GM23338 (cell line): ENCODE measurements at regions not wholly inside any gene's neighbourhood (a gene's known extent, or its start where the extent isn't known, plus 50 kb on each side); places are given as distances from the start of the nearest gene placed in this dataset.

Experiments
- ATAC-seq: fragments of 200-7000 bp; cut with Tn5 transposase; 3 replicates; pipeline ENCODE4 v1.9.1; 2020
- DNase-seq: peaks from one replicate; pipeline ENCODE4 v3.0.0-alpha.2; 2015; ENCODE audit warnings: low spot score
- H2AFZ ChIP-seq: fragments of 200-600 bp; sonication (generic); 2 replicates; pipeline ENCODE4 v1.8.0; 2016; ENCODE audit warnings: antibody characterized with exemption, mild to moderate bottlenecking, moderate library complexity
- H3F3A ChIP-seq: fragments of 200-600 bp; sonication (generic); replicated peaks from 2 replicates; pipeline ENCODE4 v1.8.0; 2017; ENCODE audit warnings: antibody characterized with exemption, mixed run types, low read depth
- H3K27ac ChIP-seq: fragments of 200-600 bp; sonication (generic); 2 replicates; pipeline ENCODE4 v1.6.1; 2016; ENCODE audit warnings: low read depth
- H3K27me3 ChIP-seq: fragments of 200-600 bp; sonication (generic); 2 replicates; pipeline ENCODE4 v1.8.0; 2016; ENCODE audit warnings: mild to moderate bottlenecking, mixed run types, moderate library complexity; ENCODE audit not compliant: insufficient read depth
- H3K36me3 ChIP-seq: fragments of 200-600 bp; sonication (generic); 2 replicates; pipeline ENCODE4 v1.8.0; 2016; ENCODE audit warnings: mild to moderate bottlenecking; ENCODE audit not compliant: insufficient read depth
- H3K4me1 ChIP-seq: fragments of 200-600 bp; sonication (generic); 2 replicates; pipeline ENCODE4 v1.8.0; 2016; ENCODE audit warnings: mild to moderate bottlenecking, moderate library complexity; ENCODE audit not compliant: insufficient read depth
- H3K4me2 ChIP-seq: fragments of 200-600 bp; sonication (generic); 2 replicates; pipeline ENCODE4 v1.7.1; 2017; ENCODE audit warnings: mixed run types
- H3K4me3 ChIP-seq: fragments of 200-600 bp; sonication (generic); 2 replicates; pipeline ENCODE4 v1.6.1; 2016; ENCODE audit warnings: mixed run types
- H3K79me2 ChIP-seq: fragments of 200-600 bp; sonication (generic); replicated peaks from 2 replicates; pipeline ENCODE4 v1.8.0; 2017; ENCODE audit warnings: mild to moderate bottlenecking; ENCODE audit not compliant: insufficient read depth
- H3K9me2 ChIP-seq: fragments of 200-600 bp; sonication (generic); 2 replicates; pipeline ENCODE4 v1.8.0; 2017; ENCODE audit not compliant: insufficient read depth
- H4K20me1 ChIP-seq: fragments of 200-600 bp; sonication (generic); replicated peaks from 2 replicates; pipeline ENCODE4 v1.8.0; 2017; ENCODE audit warnings: mild to moderate bottlenecking; ENCODE audit not compliant: insufficient read depth
- H3K27ac Mint-ChIP-seq: 2 replicates; pipeline ENCODE4 v1.8.0; 2020; ENCODE audit warnings: inconsistent platforms, mild to moderate bottlenecking, moderate library complexity, mixed read lengths
- H3K27me3 Mint-ChIP-seq: 3 replicates; pipeline ENCODE4 v1.8.0; 2022; ENCODE audit warnings: low read depth, mild to moderate bottlenecking, moderate library complexity, mixed read lengths, inconsistent platforms; ENCODE audit not compliant: insufficient read depth, poor library complexity
- H3K36me3 Mint-ChIP-seq: 3 replicates; pipeline ENCODE4 v1.8.0; 2021; ENCODE audit warnings: low read depth, mild to moderate bottlenecking, inconsistent platforms, moderate library complexity, mixed read lengths
- H3K4me1 Mint-ChIP-seq: 3 replicates; pipeline ENCODE4 v1.8.0; 2020; ENCODE audit warnings: mild to moderate bottlenecking, inconsistent platforms, mixed read lengths
- H3K4me3 Mint-ChIP-seq: 3 replicates; pipeline ENCODE4 v1.8.0; 2021; ENCODE audit warnings: moderate library complexity, mild to moderate bottlenecking, inconsistent platforms, mixed read lengths
- H3K9me3 Mint-ChIP-seq: 3 replicates; pipeline ENCODE4 v1.8.0; 2020; ENCODE audit warnings: moderate library complexity, mild to moderate bottlenecking, inconsistent platforms, mixed read lengths
- CREB1 ChIP-seq: fragments of 250-450 bp; sonication (Bioruptor Pico); IDR thresholded peaks from 2 replicates; pipeline ENCODE4 v1.5.0; 2020; ENCODE audit warnings: low read depth, mild to moderate bottlenecking, moderate library complexity
- CTCF ChIP-seq, 2 experiments: fragments of 200-600 bp in 1 of 2; sonication (generic) in 1 of 2; conservative IDR thresholded peaks; 2 replicates each; pipeline versions ENCODE4 v1.5.1 to v1.6.1; 2016 to 2017; ENCODE audit warnings: antibody characterized with exemption in 2 of 2, low read depth in 2 of 2, mild to moderate bottlenecking in 2 of 2, moderate library complexity in 1 of 2
- ETS1 ChIP-seq: IDR thresholded peaks from 2 replicates; pipeline ENCODE4 v1.6.1; 2016; ENCODE audit warnings: antibody characterized with exemption
- EZH2 ChIP-seq: fragments of 200-600 bp; sonication (generic); IDR thresholded peaks from one replicate; pipeline ENCODE4 v1.8.0; 2017; ENCODE audit warnings: antibody characterized with exemption, mild to moderate bottlenecking, low read depth; ENCODE audit not compliant: unreplicated experiment
- EZH2phosphoT487 ChIP-seq: fragments of 200-600 bp; sonication (generic); IDR thresholded peaks from one replicate; pipeline ENCODE4 v1.8.1; 2018; ENCODE audit warnings: antibody characterized with exemption; ENCODE audit not compliant: unreplicated experiment
- JUNB ChIP-seq: IDR thresholded peaks from one replicate; pipeline ENCODE4 v1.6.1; 2016; ENCODE audit warnings: antibody characterized with exemption; ENCODE audit not compliant: unreplicated experiment
- NANOG ChIP-seq: IDR thresholded peaks from 2 replicates; pipeline ENCODE4 v1.6.1; 2016; ENCODE audit warnings: antibody characterized with exemption, borderline replicate concordance
- POLR2AphosphoS5 ChIP-seq: IDR thresholded peaks from 2 replicates; pipeline ENCODE4 v1.6.1; 2016; ENCODE audit warnings: antibody characterized with exemption, low read depth
- REST ChIP-seq: IDR thresholded peaks from one replicate; pipeline ENCODE4 v1.6.1; 2018; ENCODE audit warnings: antibody characterized with exemption; ENCODE audit not compliant: unreplicated experiment
- STAT1 ChIP-seq: IDR thresholded peaks from one replicate; pipeline ENCODE4 v1.6.1; 2016; ENCODE audit warnings: antibody characterized with exemption; ENCODE audit not compliant: unreplicated experiment
- ZNF114 ChIP-seq: fragments of 250-450 bp; sonication (Bioruptor Pico); IDR thresholded peaks from 2 replicates; pipeline ENCODE4 v1.5.0; 2020; ENCODE audit warnings: mild to moderate bottlenecking, moderate library complexity
- ZNF331 ChIP-seq: fragments of 250-450 bp; sonication (Bioruptor Pico); IDR thresholded peaks from 2 replicates; pipeline ENCODE4 v1.5.0; 2020; ENCODE audit warnings: low read depth, mild to moderate bottlenecking, moderate library complexity
- ZNF462 ChIP-seq: fragments of 250-450 bp; sonication (Bioruptor Pico); IDR thresholded peaks from 2 replicates; pipeline ENCODE4 v1.5.0; 2020; ENCODE audit warnings: mild to moderate bottlenecking, moderate library complexity

GRCh38 chr7:9082203-9082602 lies 648.8 kb downstream of the NXPH1 start (continued):
- TF ChIP-seq EZH2phosphoT487 (no peak), JUNB (no peak)

GRCh38 chr7:9083837-9084236 lies 650.4 kb downstream of the NXPH1 start:
- peaks cover 2% of the 10 kb centered on the region for H3K27me3 Mint-ChIP-seq
- DNase-seq (no peak), ATAC-seq (peak; percentile 54; the same call in 2 of the 3 replicates)
- H3K27ac Mint-ChIP-seq: no peak overlapping the region
- Histone ChIP-seq H3K27ac (no peak overlapping the region), H2AFZ (no peak overlapping the region), H4K20me1 (no peaks in the 10 kb centered on the region), H3K4me3 (no peak overlapping the region), H3K9me2 (no peaks in the 10 kb centered on the region), H3F3A (no peaks in the 10 kb centered on the region), H3K27me3 (no peaks in the 10 kb centered on the region), H3K4me1 (no peaks in the 10 kb centered on the region), H3K36me3 (no peaks in the 10 kb centered on the region), H3K4me2 (no peak overlapping the region), H3K79me2 (no peaks in the 10 kb centered on the region)
- peaks cover 6% of the 10 kb centered on the region; the same call in 2 of the 3 replicates for H3K9me3 Mint-ChIP-seq
- H3K36me3 Mint-ChIP-seq: no peaks in the 10 kb centered on the region
- no peaks in the 10 kb centered on the region for H3K4me1 Mint-ChIP-seq
- no peak overlapping the region for H3K4me3 Mint-ChIP-seq
- no peak for TF ChIP-seq CTCF (conservative IDR thresholded peaks at IDR 0.05; ENCODE audit: low read depth in 2 of 2)
- TF ChIP-seq ZNF462: no peak
- TF ChIP-seq STAT1: no peak
- no peak for TF ChIP-seq ETS1
- TF ChIP-seq NANOG: no peak
- TF ChIP-seq POLR2AphosphoS5: no peak
- TF ChIP-seq REST: no peak
- no peak for TF ChIP-seq EZH2
- no peak for TF ChIP-seq JUNB
- no peak for TF ChIP-seq ZNF114 (CRISPR knock-in tag)
- no peak for TF ChIP-seq ZNF331 (CRISPR knock-in tag)
- no peak for TF ChIP-seq EZH2phosphoT487
- TF ChIP-seq CREB1: no peak
